ENCODE measurements at regions not wholly inside any gene's neighbourhood (a gene's known extent, or its start where the extent isn't known, plus 50 kb on each side); places are given as distances from the start of the nearest gene placed in this dataset.

DNA sequence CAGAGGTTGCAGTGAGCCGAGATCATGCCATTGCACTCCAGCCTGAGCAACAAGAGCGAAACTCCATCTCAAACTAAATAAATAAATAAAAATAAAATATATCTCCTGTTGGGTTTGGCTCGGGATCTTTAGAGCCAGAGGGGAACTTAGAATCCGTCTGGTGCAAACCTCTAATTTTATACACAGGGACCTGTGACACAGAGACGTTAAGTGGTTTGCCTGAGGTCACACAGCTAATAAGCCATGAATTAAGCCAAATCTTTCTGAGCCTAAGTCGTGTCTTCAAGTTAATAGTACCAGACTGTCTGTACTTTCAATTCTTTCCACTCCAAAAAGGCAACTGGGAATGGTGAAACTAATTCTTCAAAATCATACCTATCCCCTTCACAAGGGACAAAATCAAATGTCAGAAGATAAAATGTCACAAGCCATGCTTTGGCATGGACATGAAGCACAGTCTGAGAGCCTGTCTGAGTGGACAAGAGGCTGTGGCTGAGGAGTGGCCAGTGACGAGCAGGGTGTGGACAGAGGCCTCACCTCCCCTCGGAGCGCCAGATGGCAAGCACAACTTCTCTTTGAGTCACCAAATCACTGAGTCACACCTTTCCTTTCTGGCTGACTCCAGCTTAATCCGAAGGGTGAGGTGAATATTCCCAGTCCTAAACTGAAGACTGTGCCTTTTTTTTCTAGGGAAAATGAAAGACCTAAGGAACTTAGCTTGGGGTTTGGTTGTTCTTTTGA lies 177.4 kb downstream of the TFAP2A start:
- no peak for DNase-seq (ENCODE audit: low spot score)

DNA sequence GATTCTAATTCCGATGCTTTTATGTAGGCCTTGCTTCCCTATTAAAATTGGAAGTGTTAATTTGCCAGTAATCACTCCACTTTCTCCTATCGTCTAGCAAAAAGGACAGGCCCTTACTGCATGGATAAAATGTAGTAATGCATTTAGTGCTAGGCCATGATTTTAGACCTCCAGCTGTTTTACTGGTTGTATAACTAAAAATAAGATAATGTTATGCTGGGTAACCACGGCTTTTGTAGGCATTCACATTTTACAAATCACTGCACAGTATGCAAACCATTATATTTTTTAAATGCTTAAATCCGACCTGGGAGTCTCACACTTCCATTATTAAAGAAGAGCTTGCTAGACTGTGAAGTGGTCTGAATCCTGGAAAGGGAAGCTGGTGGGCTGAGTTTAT lies 179.5 kb downstream of the TFAP2A start:
- no peak for DNase-seq (ENCODE audit: low spot score)

DNA sequence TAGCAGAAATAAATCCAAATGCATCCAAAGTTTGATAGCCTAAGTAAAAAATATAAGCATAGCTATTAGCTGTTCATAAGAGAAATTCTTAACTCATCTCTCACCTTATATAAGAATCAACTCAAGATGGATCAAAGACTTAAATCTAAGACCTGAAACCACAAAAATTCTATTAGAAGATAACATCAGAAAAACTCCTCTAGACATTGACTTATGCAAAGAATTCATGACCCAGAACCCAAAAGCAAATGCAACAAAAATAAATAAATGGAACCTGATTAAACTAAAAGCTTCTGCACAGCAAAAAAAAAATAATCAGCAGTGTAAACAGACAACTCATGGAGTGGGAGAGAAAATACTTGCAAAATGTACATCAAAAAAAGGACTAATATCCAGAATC lies 184.3 kb downstream of the TFAP2A start:
- no peak for DNase-seq (ENCODE audit: low spot score)

DNA sequence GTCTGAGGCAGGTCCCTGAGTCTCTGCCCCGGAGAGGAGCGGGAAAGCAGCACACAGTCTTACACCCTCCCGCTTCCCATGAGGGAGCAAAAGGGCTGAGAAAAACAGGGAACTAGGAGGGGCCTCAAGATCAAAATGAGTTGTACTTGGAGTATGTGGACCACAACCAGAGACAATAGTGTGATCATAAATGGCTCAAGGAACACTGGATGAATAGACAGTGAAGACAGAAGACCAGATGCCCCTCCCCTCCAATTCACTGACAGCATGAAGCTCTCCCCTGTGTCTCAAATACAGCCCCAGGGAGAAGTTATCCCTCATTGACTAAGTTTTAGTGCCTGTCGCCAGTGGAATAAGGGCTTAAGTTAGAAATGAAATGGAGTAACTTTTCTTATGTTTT lies 191.0 kb downstream of the TFAP2A start:
- no peak for DNase-seq (ENCODE audit: low spot score)

DNA sequence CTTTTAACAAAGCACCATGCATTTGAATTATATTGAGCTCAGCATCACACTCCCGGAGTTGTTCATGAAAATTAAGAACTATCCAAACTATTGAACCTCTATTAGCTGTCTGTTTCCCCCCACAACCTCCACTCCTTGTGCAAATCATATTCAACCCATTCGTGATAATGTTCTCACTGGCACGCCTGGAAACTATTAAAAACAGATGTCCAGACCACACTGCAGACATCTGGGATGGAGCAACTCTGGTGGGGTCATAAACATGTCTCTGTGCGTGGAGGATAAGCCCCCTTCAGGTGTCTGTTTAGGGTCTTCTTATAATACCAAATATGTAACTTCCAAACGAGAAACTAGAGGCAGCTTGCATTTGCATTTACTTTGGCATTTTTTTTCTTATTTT lies 193.7 kb downstream of the TFAP2A start:
- no peak for DNase-seq (ENCODE audit: low spot score)

DNA sequence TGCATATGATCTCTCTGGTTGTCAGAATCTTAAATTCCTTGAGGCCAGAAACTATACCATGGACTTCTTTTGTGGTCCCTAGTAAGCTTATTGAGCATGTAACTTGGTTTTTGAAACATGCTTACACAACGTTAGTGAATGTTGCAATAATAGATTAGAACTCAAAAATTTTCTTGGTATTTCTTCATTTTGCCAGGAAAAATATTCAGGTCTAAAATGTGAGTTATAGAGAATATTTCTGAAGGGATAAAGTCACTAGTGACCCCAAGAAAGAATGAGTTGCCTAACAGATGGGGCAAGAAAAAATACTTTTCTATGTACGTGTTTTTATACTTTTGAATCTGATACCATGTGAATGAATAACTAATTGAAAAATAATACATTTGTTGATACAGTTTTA lies 195.4 kb downstream of the TFAP2A start:
- DNase-seq (ENCODE audit: low spot score), result no peak

DNA sequence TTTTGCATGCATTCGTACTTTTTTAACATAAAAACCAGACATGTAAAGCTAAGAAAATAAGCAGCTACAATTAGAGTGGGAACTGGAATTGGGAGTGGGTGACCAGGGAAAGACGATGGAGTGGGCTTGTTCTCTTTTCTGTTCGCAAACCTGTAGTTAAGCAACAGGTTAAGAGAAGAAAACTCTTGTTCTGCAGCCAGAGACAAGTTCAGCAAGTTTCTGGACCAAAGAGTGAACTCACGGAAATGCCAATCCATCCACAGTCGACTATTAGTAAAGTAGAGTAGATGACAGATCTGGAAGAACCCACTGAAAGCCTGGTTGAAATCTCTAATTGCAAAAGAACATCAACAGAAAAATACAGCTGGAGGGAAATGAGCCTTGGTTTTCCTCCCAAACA lies 197.8 kb downstream of the TFAP2A start:
- DNase-seq (ENCODE audit: low spot score), result no peak

DNA sequence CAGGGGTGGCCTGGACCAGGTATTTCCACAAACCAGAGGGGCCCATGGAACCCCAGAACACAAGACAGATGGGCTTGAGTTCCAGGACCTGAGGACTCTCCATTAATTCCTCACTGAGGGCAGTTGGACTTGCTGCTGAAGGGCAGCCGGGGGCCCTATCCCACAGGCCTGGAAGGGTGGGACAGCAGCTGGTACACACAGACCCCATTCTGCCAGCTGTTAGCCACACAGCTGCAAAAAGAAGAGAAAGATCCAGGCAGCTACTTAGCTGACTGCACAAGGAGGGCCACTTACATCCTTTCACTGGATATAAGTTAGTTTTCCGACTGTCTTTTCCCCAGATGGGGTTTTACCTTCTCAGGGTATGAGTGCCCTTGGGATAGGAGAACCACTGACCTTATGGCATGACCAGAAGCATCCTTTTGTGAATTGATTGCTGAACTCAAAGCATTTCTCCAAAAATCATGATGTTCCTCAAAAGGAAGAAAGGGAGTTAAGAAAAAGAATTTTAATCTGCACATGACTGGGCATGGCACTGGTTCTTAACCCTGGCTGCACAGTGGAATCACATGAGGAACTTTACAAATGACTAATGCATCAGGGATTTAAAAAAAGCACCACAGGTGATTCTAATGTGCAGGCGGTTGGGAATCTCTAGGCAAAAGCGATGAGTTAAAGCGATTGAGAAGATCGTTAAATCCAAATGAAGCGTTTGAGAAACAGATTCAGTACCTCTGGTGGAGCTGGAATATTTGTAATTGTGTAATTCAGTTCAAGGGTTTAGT lies 199.4 kb downstream of the TFAP2A start:
- no peak for DNase-seq (ENCODE audit: low spot score)

DNA sequence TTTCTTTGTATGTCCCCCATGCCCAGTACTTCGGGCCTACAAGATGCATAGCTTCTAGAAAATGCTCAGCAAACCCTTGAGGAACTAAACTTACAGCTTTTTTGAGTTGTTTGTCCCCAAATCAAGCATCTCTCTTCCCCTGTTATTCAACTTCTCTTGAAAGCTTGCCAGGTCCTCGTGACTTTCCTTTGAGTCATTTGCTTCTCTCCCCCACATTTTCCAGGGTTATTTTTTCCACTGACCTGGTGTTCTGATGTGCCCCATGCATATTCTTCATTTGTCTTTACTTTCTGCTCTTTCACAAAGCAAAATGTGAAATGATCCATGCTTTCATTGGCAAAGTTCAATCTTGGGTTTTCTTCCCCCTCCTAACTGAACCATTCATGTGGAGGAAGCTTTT lies 204.8 kb downstream of the TFAP2A start:
- no peak for DNase-seq (ENCODE audit: low spot score)

DNA sequence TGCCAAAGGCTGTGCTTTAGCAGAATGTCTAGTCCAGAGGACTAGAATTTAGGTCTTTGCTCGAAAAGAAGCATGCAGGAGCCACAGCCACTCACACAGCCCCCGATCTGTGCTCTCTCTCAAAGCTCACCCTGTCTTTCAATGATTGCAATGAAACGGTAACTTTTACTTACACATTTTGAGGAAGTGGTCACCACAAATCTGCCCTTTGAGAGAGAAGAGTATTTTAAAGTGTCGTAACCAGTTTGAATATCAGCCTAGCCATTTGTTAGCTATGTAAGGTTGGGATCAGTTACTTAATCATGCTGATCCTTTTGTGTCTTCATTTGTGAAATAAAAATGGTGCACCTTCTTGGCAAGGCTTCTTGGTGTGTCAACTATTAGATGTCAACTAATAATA lies 209.0 kb downstream of the TFAP2A start:
- DNase-seq (ENCODE audit: low spot score), result no peak

DNA sequence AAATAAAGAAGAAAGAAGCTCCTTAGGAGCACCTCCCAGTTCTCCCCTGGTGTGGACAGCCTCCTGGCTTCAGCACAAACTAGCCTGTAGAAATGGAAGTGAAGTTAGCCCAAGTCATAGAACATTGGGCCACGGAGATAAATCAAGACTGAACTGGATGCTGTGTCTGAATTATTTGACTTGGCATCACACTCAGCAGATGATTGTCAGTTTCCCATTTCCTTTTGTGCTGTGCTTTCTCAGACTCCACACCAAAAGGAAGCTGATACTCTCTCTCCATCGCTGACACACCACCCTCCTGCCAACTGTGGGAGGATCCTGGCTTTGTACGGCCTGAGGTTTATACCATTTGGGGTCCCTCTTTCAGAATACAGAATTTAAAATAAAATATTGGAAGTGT lies 209.8 kb downstream of the TFAP2A start:
- DNase-seq (ENCODE audit: low spot score), result no peak

DNA sequence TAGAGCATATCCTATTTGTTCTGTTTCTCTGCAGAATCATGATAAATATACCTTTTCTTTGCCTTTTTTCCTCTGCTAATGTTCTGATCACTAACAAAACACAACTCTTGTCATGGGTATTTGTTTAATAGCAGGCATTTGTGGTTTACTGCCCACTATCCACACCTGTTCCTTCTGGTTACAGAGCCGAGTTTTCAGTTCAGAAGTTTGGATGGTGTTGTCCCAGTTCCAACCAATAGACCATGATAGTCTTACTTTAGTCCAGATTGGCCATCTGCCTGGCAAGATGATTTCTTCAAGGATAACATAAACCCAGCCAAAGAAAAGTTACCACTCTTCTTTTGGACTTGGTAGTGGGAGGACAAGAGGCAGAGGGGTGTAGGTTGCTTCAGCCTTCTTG lies 211.2 kb downstream of the TFAP2A start:
- DNase-seq (ENCODE audit: low spot score), result no peak

DNA sequence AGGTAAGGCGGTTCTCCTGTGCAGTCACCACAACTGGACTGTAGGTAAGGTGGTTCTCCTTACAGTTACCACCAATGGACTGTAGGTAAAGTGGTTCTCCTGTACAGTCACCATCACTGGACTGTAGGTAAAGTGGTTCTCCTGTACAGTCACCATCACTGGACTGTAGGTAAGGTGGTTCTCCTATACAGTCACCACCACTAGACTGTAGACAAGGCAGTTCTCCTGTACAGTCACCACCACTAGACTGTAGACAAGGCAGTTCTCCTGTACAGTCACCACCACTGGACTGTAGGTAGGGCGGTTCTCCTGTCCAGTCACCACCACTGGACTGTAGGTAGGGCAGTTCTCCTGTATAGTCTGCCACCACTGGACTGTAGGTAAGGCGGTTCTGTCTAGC lies 212.3 kb downstream of the TFAP2A start:
- no peak for DNase-seq (ENCODE audit: low spot score)

DNA sequence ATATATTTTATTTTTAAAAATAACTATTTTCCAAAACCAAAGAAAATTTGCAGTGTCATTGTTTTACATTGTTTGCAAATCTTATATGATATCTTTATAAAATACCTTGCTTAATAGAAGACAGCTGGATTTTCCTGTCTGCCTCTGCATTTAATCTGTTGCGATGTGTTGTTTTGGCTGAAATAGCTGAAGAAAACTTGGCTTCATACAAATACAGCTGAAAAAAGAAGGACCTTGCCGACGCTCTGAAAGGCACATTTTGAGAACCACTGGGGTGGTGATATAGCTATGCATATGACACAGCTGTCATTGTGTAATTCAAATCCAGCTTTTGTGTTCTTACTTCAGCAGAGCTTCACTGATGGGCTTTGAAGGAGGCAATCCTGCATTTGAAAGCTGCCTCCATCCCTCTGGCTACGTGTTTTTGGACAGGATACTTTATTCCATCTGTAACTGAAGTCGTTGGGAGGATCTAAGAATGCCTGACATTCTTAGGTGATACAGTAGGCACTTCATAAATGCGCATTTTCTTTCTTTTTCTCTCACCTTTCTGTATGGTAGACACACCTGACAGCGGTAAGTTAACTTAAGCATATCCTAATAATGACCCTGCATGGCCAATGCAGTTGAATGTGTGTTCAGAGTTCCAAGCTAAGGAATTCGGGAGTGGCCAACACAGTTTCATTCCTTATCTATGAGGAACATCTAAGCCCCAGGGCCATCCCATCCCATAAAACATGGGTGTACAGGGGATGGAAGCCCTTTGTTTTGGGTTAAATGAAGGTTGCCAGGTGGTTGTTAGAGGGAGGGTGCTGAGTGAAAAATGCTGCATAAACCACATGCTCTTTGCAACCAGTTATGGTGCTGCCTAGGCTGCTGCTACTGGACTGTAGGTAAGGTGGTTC lies 213.0 kb downstream of the TFAP2A start:
- no peak for DNase-seq (ENCODE audit: low spot score)

DNA sequence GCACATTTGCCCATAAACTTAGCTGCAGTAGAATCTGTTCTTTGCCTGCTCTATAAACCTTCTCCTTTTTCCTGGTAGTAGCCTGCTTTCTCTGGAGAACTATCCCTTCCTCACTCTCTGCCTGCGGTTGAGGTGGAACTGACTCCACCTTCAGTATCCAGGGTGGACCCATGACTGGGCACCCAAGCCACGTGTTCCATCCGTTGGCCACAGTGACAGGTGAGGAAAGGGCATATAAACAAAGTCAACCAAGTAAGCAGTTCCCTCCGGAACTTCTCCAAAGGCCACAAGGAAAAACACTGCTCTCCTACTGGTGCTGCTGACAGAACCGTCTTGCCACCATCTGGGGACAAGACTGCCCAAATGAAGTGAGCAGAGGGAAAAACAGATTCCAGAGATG lies 218.8 kb downstream of the TFAP2A start:
- DNase-seq (ENCODE audit: low spot score), result no peak

DNA sequence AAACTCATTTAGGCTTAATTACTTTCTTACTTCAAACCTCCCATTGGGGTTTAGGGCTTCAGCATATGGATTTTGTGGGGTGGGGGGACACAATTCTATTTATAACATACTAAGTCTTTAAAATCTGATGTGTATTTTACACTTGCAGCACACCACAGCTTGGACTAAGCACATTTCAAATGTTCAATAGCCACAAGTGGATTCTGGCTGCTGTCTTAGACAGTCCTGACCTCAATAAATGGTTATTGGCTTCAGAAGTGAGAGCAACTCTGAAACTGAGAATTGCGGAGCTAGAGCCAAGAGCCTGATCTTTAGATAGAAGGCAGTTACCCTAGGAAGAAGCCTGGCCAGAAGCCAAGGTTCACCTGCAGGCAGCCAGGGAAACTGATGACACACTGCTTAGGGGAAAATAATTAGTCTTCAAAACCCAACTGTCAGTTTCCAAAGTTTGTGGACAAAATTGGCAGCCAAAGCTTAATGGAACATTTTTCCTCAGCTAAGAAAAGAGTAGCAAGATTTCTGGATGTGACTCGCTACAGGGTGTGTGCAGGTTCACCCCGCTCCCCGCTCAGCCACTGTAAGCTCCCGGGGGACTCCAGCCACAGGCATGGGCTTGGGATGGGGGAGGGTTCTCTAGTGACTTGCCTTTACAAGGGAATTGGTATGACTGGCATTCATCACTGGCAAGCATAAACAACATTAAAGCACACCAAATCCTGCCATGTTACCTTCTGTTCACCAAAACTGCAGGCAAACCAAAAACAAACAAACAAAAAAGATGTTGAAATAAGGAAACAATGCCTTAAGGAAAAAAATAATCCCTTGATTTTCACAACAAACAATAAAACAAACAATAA lies 219.8 kb downstream of the TFAP2A start:
- DNase-seq (ENCODE audit: low spot score), result no peak

DNA sequence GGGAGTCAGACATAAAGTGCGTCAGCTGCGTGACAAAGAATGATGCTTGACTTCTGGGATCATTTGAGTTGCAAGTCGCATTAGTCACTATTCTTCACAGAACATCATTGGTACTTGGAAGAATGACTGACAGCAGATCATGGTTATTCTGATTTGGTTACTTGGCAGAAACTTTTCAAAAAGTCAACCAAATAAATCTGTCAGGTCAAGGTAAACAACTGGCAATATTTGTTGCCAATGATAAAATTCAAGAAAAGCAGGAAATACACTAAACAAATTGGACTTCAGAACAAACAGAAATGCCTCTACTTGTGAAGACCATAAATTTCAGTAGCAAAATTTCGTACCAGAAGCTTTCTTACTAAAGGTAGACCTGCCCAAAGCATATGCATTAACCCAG lies 221.6 kb downstream of the TFAP2A start:
- DNase-seq (ENCODE audit: low spot score), result no peak

DNA sequence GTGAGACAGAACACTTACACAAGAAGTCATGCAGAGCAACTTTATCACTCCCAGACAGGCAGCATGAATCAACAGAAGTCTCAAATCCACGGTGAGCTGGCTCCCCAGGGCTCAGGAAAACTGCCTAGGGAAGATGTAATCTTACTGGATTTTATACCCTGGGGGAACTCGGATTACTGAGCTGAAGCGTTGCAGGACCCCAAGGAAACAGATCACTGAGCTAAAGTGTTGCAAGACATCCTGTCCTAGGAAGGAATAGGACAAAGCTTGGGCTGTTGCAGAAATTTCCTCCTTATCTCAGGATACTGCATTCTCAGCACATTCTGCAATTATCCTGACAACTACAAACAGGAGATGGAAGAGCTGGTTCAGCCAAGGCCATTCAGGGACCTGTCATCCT lies 224.8 kb downstream of the TFAP2A start:
- DNase-seq (ENCODE audit: low spot score), result no peak

DNA sequence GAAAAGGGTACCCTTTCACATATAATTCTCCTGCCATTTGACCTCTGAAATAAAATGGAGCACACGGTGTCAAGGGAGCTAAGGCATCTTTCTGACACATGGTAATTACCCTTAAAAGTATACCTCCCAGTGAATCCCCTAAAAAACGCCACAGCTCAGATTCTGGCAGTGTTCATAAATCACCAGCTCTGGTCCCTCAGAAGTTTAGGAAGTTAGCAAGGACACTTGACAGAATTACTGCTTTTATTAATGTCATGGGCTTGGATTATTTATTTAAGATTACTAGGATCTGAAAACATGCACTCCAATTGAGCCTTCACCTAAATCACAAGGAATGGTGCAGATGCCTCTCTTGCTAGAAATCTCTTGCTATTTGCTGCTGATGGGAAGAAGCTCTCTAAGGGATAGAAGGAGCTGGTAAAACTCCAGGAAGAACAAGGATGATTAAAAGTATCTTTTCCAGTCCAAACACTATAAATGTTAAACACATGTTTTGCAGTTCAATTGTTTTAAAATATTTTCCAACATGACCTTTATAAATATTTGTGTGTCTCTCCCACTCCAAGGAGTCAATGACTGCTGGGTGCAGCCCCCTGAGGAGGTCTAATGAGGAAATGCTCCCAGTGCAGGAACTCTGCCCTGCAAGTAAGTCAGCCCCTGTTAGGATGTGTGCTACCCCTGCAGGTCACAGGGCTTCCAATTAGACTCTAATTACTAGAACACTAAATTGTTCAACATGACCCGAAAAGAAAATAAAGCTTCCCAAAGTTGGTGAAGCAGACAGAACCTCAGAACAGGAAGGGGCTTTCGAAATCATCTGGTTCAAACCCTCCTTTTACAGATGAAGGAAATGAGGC lies 230.3 kb downstream of the TFAP2A start:
- DNase-seq (ENCODE audit: low spot score), result no peak

DNA sequence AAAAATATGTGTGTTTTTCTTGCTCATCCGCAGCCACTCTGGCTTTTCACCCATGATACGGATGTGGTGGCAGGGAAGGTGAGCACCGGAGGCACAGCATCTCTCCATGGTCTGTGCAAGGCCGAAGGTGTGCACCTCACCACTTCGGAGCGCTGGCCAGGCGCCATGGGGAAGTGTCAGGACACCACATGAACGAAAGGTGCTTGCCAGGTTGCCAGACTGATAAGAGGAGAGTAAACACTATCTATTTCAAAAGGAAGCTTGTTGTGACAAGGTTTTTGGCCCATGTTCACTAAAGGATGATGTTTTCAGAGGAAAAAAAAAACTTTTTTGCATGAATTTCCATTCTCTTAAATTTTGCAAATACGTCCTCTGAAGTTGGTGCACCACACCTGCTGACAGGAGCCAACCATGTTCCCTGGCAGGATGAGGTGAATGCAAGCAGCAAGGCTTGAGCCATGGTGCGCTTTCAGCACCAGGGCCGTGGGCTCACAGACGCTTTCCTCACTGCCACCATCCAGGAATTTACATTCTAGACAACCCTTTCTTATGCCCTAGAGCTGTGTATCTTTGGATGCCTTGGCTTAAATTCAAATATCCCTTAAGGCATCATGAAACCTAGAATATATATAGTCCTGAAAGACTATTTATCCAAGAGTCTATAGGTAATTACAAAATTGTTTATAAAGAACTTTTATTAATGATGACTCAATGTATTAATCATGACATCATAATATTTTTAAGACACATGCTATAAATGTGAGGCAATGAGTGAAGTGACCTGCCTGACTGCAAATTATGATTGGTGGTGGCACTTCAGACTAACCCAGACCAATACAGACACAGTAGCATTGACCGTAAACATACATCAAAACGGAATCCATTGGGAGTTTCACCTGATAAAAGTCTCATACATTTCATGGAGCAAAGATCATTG lies 234.5 kb downstream of the TFAP2A start:
- DNase-seq (ENCODE audit: low spot score), result no peak

Measured in germinal center (tissue), 1 donor.